Epidermal melanocyte (primary cell): ENCODE measurements at regions not wholly inside any gene's neighbourhood (a gene's known extent, or its start where the extent isn't known, plus 50 kb on each side); places are given as distances from the start of the nearest gene placed in this dataset.

Experiments
- DNase-seq: peaks from one replicate; pipeline ENCODE4 v3.0.0; 2011; ENCODE audit warnings: low spot score; ENCODE audit not compliant: insufficient read length

GRCh38 chr12:75842090-75842489, 189.5 kb downstream of the PHLDA1 start:
- DNase-seq: no peak

- DNase-seq: no peak
These were observed 190.6 kb downstream of the PHLDA1 start for GRCh38 chr12:75840994-75841355.

- no peak for DNase-seq
These were observed 193.3 kb downstream of the PHLDA1 start for GRCh38 chr12:75838309-75838708.

- no peak for DNase-seq
These were observed 193.9 kb downstream of the PHLDA1 start for GRCh38 chr12:75837700-75838099.

GRCh38 chr12:75836533-75836932, 195.0 kb downstream of the PHLDA1 start:
- no peak for DNase-seq

GRCh38 chr12:75834591-75834990, 197.0 kb downstream of the PHLDA1 start:
- no peak for DNase-seq

GRCh38 chr12:75833268-75833667, 198.3 kb downstream of the PHLDA1 start:
- DNase-seq: no peak

GRCh38 chr12:75831402-75831801, 200.2 kb downstream of the PHLDA1 start:
- DNase-seq: no peak

GRCh38 chr12:75827061-75827460, 204.5 kb downstream of the PHLDA1 start:
- no peak for DNase-seq

- DNase-seq: no peak
These were observed 205.9 kb downstream of the PHLDA1 start for GRCh38 chr12:75825686-75826085.

GRCh38 chr12:75823475-75823874, 208.1 kb downstream of the PHLDA1 start:
- DNase-seq: no peak

GRCh38 chr12:75822416-75822815, 209.2 kb downstream of the PHLDA1 start:
- DNase-seq: no peak

- no peak for DNase-seq
These were observed 210.6 kb downstream of the PHLDA1 start for GRCh38 chr12:75820848-75821578.

- no peak for DNase-seq
These were observed 211.5 kb downstream of the PHLDA1 start for GRCh38 chr12:75820071-75820470.

- no peak for DNase-seq
These were observed 212.1 kb downstream of the PHLDA1 start for GRCh38 chr12:75819512-75819911.

- DNase-seq: no peak
These were observed 212.7 kb downstream of the PHLDA1 start for GRCh38 chr12:75818863-75819262.

- no peak for DNase-seq
These were observed 214.7 kb downstream of the PHLDA1 start for GRCh38 chr12:75816897-75817296.

GRCh38 chr12:75815756-75816155, 215.8 kb downstream of the PHLDA1 start:
- DNase-seq: no peak

- peak; percentile 69 for DNase-seq
These were observed 216.5 kb downstream of the PHLDA1 start for GRCh38 chr12:75814851-75815754.

- DNase-seq: no peak
These were observed 218.5 kb downstream of the PHLDA1 start for GRCh38 chr12:75813072-75813471.

GRCh38 chr12:75812271-75813018, 219.1 kb downstream of the PHLDA1 start:
- no peak for DNase-seq

GRCh38 chr12:75809746-75810145, 221.8 kb downstream of the PHLDA1 start:
- no peak for DNase-seq
